ENCODE measurements at regions not wholly inside any gene's neighbourhood (a gene's known extent, or its start where the extent isn't known, plus 50 kb on each side); places are given as distances from the start of the nearest gene placed in this dataset.

DNA sequence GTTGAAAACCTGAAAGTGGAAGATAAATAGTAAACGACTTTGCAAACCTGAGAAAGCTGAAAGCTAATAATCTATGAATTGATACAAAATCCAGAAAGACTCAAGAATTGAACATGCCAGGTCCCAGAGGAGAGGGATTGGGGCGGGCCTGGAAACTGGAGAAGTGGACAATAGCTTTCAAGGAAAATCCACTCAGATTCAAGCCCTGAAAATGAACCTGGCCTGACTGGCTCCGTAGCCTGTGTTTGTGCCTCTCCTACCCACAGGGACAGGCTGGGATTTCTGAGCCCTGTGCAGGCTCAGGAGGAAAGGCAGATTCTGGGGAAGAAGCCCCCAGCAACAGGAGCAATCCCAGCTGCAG, 274.8 kb upstream of the HS6ST1 start:
- no peak for FAIRE-seq
- no peaks in the 10 kb centered on the region for H4K20me1 ChIP-seq (replicated peaks; ENCODE audit: control insufficient read depth, extremely low read depth, insufficient read depth, low read length)
- no peak overlapping the region for H2AFZ ChIP-seq (ENCODE audit: low read depth, low read length)
- no TSS peak for BruUV-seq (replicated peaks)
- ChIA-PET CTCF (no interaction called here), POLR2A (no interaction called here)
- H3K9me3 ChIP-seq (replicated peaks; ENCODE audit: control insufficient read depth, insufficient read depth, low read length), result no peaks in the 10 kb centered on the region
- DNase-seq (ENCODE audit: low read depth, low spot score), result no peak
- H3K36me3 ChIP-seq (ENCODE audit: control insufficient read depth in 2 of 2, extremely low read depth in 1 of 2, insufficient read depth in 2 of 2, low read length in 2 of 2), result no peaks in the 10 kb centered on the region
- H3K4me3 ChIP-seq (replicated peaks in 1 of 3; ENCODE audit: insufficient read depth in 1 of 3, low read depth in 1 of 3, low read length in 3 of 3), result no peak overlapping the region
- H3K79me2 ChIP-seq (ENCODE audit: control insufficient read depth, insufficient read depth, low read length), result no peaks in the 10 kb centered on the region
- H3K9me1 ChIP-seq (replicated peaks; ENCODE audit: control insufficient read depth, extremely low read depth, insufficient read depth, low read length), result no peaks in the 10 kb centered on the region
- dilution Hi-C loops (cut with MboI; ENCODE audit: extremely low pct_ligation_motif_present, low sequenced_read_pairs) (no loop called here), intact Hi-C loops (cut with micrococcal nuclease) (no loop called here)
- H3K4me2 ChIP-seq (ENCODE audit: insufficient read depth, low read length), result no peak overlapping the region
- H3K9ac ChIP-seq (replicated peaks; ENCODE audit: extremely low read depth, insufficient read depth, low read length), result no peak overlapping the region
- TF ChIP-seq POLR2A (IDR thresholded peaks at IDR 0.05; ENCODE audit: low read depth, low read length) (no peak), GATA2 (IDR thresholded peaks at IDR 0.05; ENCODE audit: insufficient read depth, insufficient read length, low read depth, low read length) (no peak), POLR2AphosphoS5 (IDR thresholded peaks at IDR 0.05; ENCODE audit: insufficient read depth, low read depth, low read length) (no peak), FOS (IDR thresholded peaks at IDR 0.05; ENCODE audit: borderline replicate concordance, insufficient read depth, low read length) (no peak), JUN (IDR thresholded peaks at IDR 0.05; ENCODE audit: borderline replicate concordance, insufficient read depth, insufficient read length, low read depth) (no peak), EZH2 (IDR thresholded peaks at IDR 0.05; ENCODE audit: borderline replicate concordance, low read depth, low read length, severe bottlenecking) (no peak), MYC (IDR thresholded peaks at IDR 0.05; ENCODE audit: low read depth, low read length) (no peak)
- TF ChIP-seq, protein P1, sequence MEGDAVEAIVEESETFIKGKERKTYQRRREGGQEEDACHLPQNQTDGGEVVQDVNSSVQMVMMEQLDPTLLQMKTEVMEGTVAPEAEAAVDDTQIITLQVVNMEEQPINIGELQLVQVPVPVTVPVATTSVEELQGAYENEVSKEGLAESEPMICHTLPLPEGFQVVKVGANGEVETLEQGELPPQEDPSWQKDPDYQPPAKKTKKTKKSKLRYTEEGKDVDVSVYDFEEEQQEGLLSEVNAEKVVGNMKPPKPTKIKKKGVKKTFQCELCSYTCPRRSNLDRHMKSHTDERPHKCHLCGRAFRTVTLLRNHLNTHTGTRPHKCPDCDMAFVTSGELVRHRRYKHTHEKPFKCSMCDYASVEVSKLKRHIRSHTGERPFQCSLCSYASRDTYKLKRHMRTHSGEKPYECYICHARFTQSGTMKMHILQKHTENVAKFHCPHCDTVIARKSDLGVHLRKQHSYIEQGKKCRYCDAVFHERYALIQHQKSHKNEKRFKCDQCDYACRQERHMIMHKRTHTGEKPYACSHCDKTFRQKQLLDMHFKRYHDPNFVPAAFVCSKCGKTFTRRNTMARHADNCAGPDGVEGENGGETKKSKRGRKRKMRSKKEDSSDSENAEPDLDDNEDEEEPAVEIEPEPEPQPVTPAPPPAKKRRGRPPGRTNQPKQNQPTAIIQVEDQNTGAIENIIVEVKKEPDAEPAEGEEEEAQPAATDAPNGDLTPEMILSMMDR (IDR thresholded peaks at IDR 0.05; ENCODE audit: extremely low read depth in 1 of 2, insufficient read depth in 1 of 2, low read depth in 1 of 2, low read length in 2 of 2), result no peak
- TF ChIP-seq, protein P2, sequence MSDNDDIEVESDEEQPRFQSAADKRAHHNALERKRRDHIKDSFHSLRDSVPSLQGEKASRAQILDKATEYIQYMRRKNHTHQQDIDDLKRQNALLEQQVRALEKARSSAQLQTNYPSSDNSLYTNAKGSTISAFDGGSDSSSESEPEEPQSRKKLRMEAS (IDR thresholded peaks at IDR 0.05; ENCODE audit: insufficient read depth, insufficient read length), result no peak
- H3K27ac ChIP-seq (ENCODE audit: insufficient read depth, low read depth, low read length), result no peak overlapping the region
- no peaks in the 10 kb centered on the region for H3K4me1 ChIP-seq (ENCODE audit: control insufficient read depth, extremely low read depth, insufficient read depth, low read length)
- no peaks in the 10 kb centered on the region for H3K27me3 ChIP-seq (ENCODE audit: control insufficient read depth in 2 of 2, insufficient read depth in 2 of 2, low read length in 2 of 2)
